ENCODE measurements at regions not wholly inside any gene's neighbourhood (a gene's known extent, or its start where the extent isn't known, plus 50 kb on each side); places are given as distances from the start of the nearest gene placed in this dataset.

DNA sequence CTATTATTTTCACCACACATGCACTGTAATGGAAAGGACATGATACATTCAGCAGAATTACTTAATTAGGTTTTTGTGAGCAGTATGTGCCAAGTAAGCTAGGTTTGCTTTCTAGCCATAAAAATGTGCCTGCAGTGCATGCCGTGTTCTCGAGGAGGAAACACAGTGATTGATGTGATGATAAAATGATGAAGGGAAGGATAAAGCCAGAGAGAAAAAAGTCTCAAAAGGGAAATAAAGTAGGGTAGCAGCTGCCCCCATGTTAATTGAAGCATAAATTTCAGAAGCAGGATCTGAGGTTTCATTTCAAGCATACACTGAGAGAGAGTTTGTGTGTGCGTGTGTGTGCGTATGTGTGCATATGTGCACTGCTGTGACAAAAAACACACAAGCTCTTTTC lies 714.2 kb upstream of the C9orf72 start:
- no peaks in the 10 kb centered on the region for H3K27me3 ChIP-seq (ENCODE audit: insufficient read depth, insufficient read length)
- TF ChIP-seq YY1 (IDR thresholded peaks at IDR 0.05; ENCODE audit: insufficient read depth, insufficient read length) (no peak), SUZ12 (IDR thresholded peaks at IDR 0.05; ENCODE audit: extremely low read depth, insufficient read depth, insufficient read length) (no peak), ZNF274 (IDR thresholded peaks at IDR 0.05; ENCODE audit: low read depth, low read length) (no peak)
- no peak overlapping the region for H3K9ac ChIP-seq (ENCODE audit: insufficient read length, low read depth)
- H3K4me3 ChIP-seq (ENCODE audit: insufficient read length, low read depth): no peak overlapping the region
- no peak for DNase-seq (ENCODE audit: low read depth, low spot score)
- H3K4me1 ChIP-seq (ENCODE audit: insufficient read depth, insufficient read length): no peaks in the 10 kb centered on the region
- no peaks in the 10 kb centered on the region for H3K36me3 ChIP-seq (ENCODE audit: insufficient read depth, insufficient read length, low read length)
- peaks cover 11% of the 10 kb centered on the region; the same call in 1 of the 2 replicates for H3K9me3 ChIP-seq (ENCODE audit: insufficient read depth, low read length)

- no peaks in the 10 kb centered on the region for H3K27me3 ChIP-seq (ENCODE audit: insufficient read depth, insufficient read length)
- H3K4me3 ChIP-seq (ENCODE audit: insufficient read length, low read depth): no peak overlapping the region
- no peak overlapping the region for H3K9ac ChIP-seq (ENCODE audit: insufficient read length, low read depth)
- DNase-seq (ENCODE audit: low read depth, low spot score): peak; percentile 18
- no peaks in the 10 kb centered on the region for H3K36me3 ChIP-seq (ENCODE audit: insufficient read depth, insufficient read length, low read length)
- H3K9me3 ChIP-seq (ENCODE audit: insufficient read depth, low read length): peaks cover 11% of the 10 kb centered on the region; the same call in 1 of the 2 replicates
- H3K4me1 ChIP-seq (ENCODE audit: insufficient read depth, insufficient read length): no peaks in the 10 kb centered on the region
- no peak for TF ChIP-seq ZNF274 (IDR thresholded peaks at IDR 0.05; ENCODE audit: low read depth, low read length)
These were observed 716.5 kb upstream of the C9orf72 start for GRCh38 chr9:28289746-28290145.

DNA sequence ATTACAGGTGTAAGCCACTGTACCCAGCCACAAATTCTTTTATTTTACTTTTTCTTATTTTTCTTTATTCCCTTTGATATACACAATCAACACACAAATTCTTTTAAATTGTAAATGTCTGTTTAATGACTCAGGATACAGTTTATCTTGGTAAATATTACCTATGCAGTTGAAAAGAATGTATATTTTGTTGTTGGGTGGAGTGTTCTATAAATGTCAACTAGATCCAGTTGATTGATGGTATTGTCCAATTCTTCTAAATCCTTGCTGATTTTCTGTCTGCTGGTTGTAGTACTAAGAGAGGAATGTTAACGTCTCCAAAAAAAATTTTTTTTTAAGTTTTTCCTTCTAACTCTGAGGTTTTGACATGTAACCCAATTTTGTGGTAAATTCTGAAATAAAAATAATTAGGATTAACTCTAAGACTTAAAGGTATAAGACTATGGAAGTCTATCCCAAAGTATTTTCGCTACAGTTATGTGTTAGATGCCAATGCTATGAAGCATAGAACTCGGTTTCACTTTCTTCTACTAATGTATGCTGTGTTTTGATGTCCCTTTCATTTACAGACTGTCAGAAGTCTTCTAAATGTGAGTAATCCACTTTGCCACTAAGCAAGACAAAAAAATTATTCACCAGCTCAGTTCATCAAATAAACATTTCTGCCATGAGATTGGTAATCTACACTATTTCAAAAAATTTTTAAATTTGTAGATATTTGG lies 720.2 kb upstream of the C9orf72 start:
- H3K4me3 ChIP-seq (ENCODE audit: insufficient read length, low read depth): no peak overlapping the region
- no peaks in the 10 kb centered on the region for H3K36me3 ChIP-seq (ENCODE audit: insufficient read depth, insufficient read length, low read length)
- H3K4me1 ChIP-seq (ENCODE audit: insufficient read depth, insufficient read length): no peaks in the 10 kb centered on the region
- no peak overlapping the region for H3K9ac ChIP-seq (ENCODE audit: insufficient read length, low read depth)
- peaks cover 11% of the 10 kb centered on the region; the same call in 1 of the 2 replicates for H3K9me3 ChIP-seq (ENCODE audit: insufficient read depth, low read length)
- no peaks in the 10 kb centered on the region for H3K27me3 ChIP-seq (ENCODE audit: insufficient read depth, insufficient read length)
- no peak for TF ChIP-seq YY1 (IDR thresholded peaks at IDR 0.05; ENCODE audit: insufficient read depth, insufficient read length)
- no peak for TF ChIP-seq ZNF274 (IDR thresholded peaks at IDR 0.05; ENCODE audit: low read depth, low read length)
- no peak for TF ChIP-seq SUZ12 (IDR thresholded peaks at IDR 0.05; ENCODE audit: extremely low read depth, insufficient read depth, insufficient read length)
- DNase-seq (ENCODE audit: low read depth, low spot score): no peak

GRCh38 chr9:28301281-28301680 lies 728.0 kb upstream of the C9orf72 start:
- Histone ChIP-seq H3K36me3 (ENCODE audit: insufficient read depth, insufficient read length, low read length) (no peaks in the 10 kb centered on the region), H3K27me3 (ENCODE audit: insufficient read depth, insufficient read length) (no peaks in the 10 kb centered on the region), H3K4me3 (ENCODE audit: insufficient read length, low read depth) (no peak overlapping the region), H3K4me1 (ENCODE audit: insufficient read depth, insufficient read length) (no peaks in the 10 kb centered on the region), H3K9me3 (ENCODE audit: insufficient read depth, low read length) (no peaks in the 10 kb centered on the region), H3K9ac (ENCODE audit: insufficient read length, low read depth) (no peak overlapping the region)
- no peak for TF ChIP-seq SUZ12 (IDR thresholded peaks at IDR 0.05; ENCODE audit: extremely low read depth, insufficient read depth, insufficient read length)
- TF ChIP-seq YY1 (IDR thresholded peaks at IDR 0.05; ENCODE audit: insufficient read depth, insufficient read length): no peak
- TF ChIP-seq ZNF274 (IDR thresholded peaks at IDR 0.05; ENCODE audit: low read depth, low read length): no peak
- DNase-seq (ENCODE audit: low read depth, low spot score): no peak

- no peak for TF ChIP-seq YY1 (IDR thresholded peaks at IDR 0.05; ENCODE audit: insufficient read depth, insufficient read length)
- no peak for TF ChIP-seq SUZ12 (IDR thresholded peaks at IDR 0.05; ENCODE audit: extremely low read depth, insufficient read depth, insufficient read length)
- no peak for TF ChIP-seq ZNF274 (IDR thresholded peaks at IDR 0.05; ENCODE audit: low read depth, low read length)
- Histone ChIP-seq H3K27me3 (ENCODE audit: insufficient read depth, insufficient read length) (no peaks in the 10 kb centered on the region), H3K36me3 (ENCODE audit: insufficient read depth, insufficient read length, low read length) (no peaks in the 10 kb centered on the region), H3K9ac (ENCODE audit: insufficient read length, low read depth) (no peak overlapping the region), H3K9me3 (ENCODE audit: insufficient read depth, low read length) (no peaks in the 10 kb centered on the region), H3K4me1 (ENCODE audit: insufficient read depth, insufficient read length) (no peaks in the 10 kb centered on the region), H3K4me3 (ENCODE audit: insufficient read length, low read depth) (no peak overlapping the region)
- DNase-seq (ENCODE audit: low read depth, low spot score): no peak
These were observed 744.5 kb upstream of the C9orf72 start for GRCh38 chr9:28317745-28318144.

DNA sequence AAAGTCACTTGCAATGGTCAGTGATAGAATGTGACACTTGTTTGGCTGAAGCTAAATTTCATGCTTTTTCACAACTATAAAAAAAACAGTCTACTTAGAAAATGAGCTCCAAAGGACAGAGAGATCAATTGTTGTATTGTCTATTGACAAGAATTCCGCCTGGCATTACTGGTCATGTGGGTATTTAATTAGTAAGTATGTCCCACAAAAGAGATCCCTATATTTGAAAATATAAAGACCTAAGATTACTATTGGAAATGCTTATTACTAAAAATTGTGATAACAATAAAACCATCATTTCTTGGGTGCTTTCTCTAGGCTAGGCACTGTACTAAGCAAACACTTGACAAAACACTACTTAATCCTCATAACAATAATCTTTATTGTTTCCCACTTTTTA lies 745.2 kb upstream of the C9orf72 start:
- H3K27me3 ChIP-seq (ENCODE audit: insufficient read depth, insufficient read length): no peaks in the 10 kb centered on the region
- TF ChIP-seq SUZ12 (IDR thresholded peaks at IDR 0.05; ENCODE audit: extremely low read depth, insufficient read depth, insufficient read length) (no peak), ZNF274 (IDR thresholded peaks at IDR 0.05; ENCODE audit: low read depth, low read length) (no peak), YY1 (IDR thresholded peaks at IDR 0.05; ENCODE audit: insufficient read depth, insufficient read length) (no peak)
- H3K9ac ChIP-seq (ENCODE audit: insufficient read length, low read depth): no peak overlapping the region

DNA sequence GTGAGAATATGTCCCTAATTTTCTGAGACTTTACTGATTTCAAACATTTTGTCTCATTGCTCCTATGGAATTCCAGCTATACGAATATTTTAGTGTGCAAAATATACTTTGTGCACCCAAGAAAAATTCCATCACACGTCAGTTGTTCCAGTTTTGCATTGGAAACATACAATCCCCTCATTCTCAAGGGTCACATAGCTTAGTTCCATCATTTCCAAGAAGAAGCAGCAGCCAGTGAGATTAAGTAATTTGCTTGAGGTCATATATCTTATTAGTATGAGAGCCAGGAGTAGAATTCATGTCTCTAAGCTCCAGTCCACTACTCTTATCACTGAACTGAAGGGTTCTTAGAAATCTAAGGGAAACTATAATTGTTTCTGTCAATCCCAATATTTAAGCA lies 746.7 kb upstream of the C9orf72 start:
- Histone ChIP-seq H3K9ac (ENCODE audit: insufficient read length, low read depth) (no peak overlapping the region), H3K4me1 (ENCODE audit: insufficient read depth, insufficient read length) (no peaks in the 10 kb centered on the region), H3K9me3 (ENCODE audit: insufficient read depth, low read length) (no peaks in the 10 kb centered on the region), H3K27me3 (ENCODE audit: insufficient read depth, insufficient read length) (no peaks in the 10 kb centered on the region), H3K36me3 (ENCODE audit: insufficient read depth, insufficient read length, low read length) (no peaks in the 10 kb centered on the region), H3K4me3 (ENCODE audit: insufficient read length, low read depth) (no peak overlapping the region)
- DNase-seq (ENCODE audit: low read depth, low spot score): no peak
- TF ChIP-seq SUZ12 (IDR thresholded peaks at IDR 0.05; ENCODE audit: extremely low read depth, insufficient read depth, insufficient read length) (no peak), YY1 (IDR thresholded peaks at IDR 0.05; ENCODE audit: insufficient read depth, insufficient read length) (no peak), ZNF274 (IDR thresholded peaks at IDR 0.05; ENCODE audit: low read depth, low read length) (no peak)

More for the DNA sequence above, 745.2 kb upstream of the C9orf72 start:
- no peak for DNase-seq (ENCODE audit: low read depth, low spot score)
- Histone ChIP-seq H3K36me3 (ENCODE audit: insufficient read depth, insufficient read length, low read length) (no peaks in the 10 kb centered on the region), H3K4me1 (ENCODE audit: insufficient read depth, insufficient read length) (no peaks in the 10 kb centered on the region), H3K4me3 (ENCODE audit: insufficient read length, low read depth) (no peak overlapping the region), H3K9me3 (ENCODE audit: insufficient read depth, low read length) (no peaks in the 10 kb centered on the region)

All from NT2/D1 (cell line).